H1 (cell line): ENCODE measurements at regions not wholly inside any gene's neighbourhood (a gene's known extent, or its start where the extent isn't known, plus 50 kb on each side); places are given as distances from the start of the nearest gene placed in this dataset.

Experiments used
- CTCF ChIA-PET: fragments of 300-600 bp; sonication (Branson Sonifier 250); formaldehyde crosslinking; loops from one replicate; lab custom pipeline; 2021; ENCODE audit not compliant: partially characterized antibody; lab: Charles Lee
- POLR2A ChIA-PET: fragments of 300-600 bp; sonication (Branson Sonifier 250); formaldehyde crosslinking; loops from one replicate; lab custom pipeline; 2021; ENCODE audit warnings: inconsistent platforms; ENCODE audit not compliant: partially characterized antibody; lab: Charles Lee
- DNase-seq, 2 experiments: peaks; one replicate each; pipeline versions ENCODE4 v3.0.0 to v3.0.0-alpha.2; 2010 to 2022; ENCODE audit warnings: low spot score in 2 of 2, low read depth in 1 of 2, mixed read lengths in 1 of 2
- FAIRE-seq: peaks from 2 replicates; lab custom pipeline; 2011; peaks lifted over from hg19 to GRCh38; lab: Jason Lieb, UNC
- H2AFZ ChIP-seq: 2 replicates; pipeline ENCODE4 v1.8.1; 2012; ENCODE audit warnings: low read length, inconsistent platforms
- H2AK5ac ChIP-seq: 2 replicates; pipeline ENCODE4 v1.6.1; 2013; ENCODE audit warnings: low read depth, low read length
- H2BK120ac ChIP-seq: replicated peaks from 2 replicates; pipeline ENCODE3; 2013; ENCODE audit warnings: low read depth, low read length, inconsistent platforms
- H2BK12ac ChIP-seq: 2 replicates; pipeline ENCODE4 v1.6.1; 2013; ENCODE audit warnings: low read depth, low read length
- H2BK15ac ChIP-seq: 2 replicates; pipeline ENCODE4 v1.6.1; 2013; ENCODE audit warnings: low read length
- H2BK20ac ChIP-seq: 2 replicates; pipeline ENCODE4 v1.6.1; 2013; ENCODE audit warnings: low read length
- H2BK5ac ChIP-seq: 2 replicates; pipeline ENCODE4 v1.6.1; 2013; ENCODE audit warnings: low read depth, low read length
- H3K14ac ChIP-seq: 2 replicates; pipeline ENCODE4 v1.6.1; 2013; ENCODE audit warnings: inconsistent platforms; ENCODE audit not compliant: insufficient read length
- H3K18ac ChIP-seq: 2 replicates; pipeline ENCODE4 v1.6.1; 2013; ENCODE audit warnings: low read length; ENCODE audit errors: extremely low read depth
- H3K23ac ChIP-seq: 2 replicates; pipeline ENCODE4 v1.6.1; 2013; ENCODE audit warnings: inconsistent platforms; ENCODE audit not compliant: insufficient read length
- H3K23me2 ChIP-seq: 2 replicates; pipeline ENCODE4 v1.6.1; 2013; ENCODE audit warnings: low read depth, low read length
- H3K27ac ChIP-seq: 2 replicates; pipeline ENCODE4 v1.6.1; 2011; ENCODE audit warnings: low read depth, low read length, inconsistent platforms
- H3K27me3 ChIP-seq, 4 experiments: replicated peaks in 1 of 4; 1 replicate in 1 of 4; 2 replicates in 3 of 4; pipeline versions ENCODE4 v1.6.1 to v1.8.1; 2011 to 2013; ENCODE audit warnings: low read length in 3 of 4, mild to moderate bottlenecking in 3 of 4, inconsistent platforms in 2 of 4, mixed read lengths in 2 of 4, moderate library complexity in 1 of 4; ENCODE audit not compliant: control insufficient read depth in 3 of 4, insufficient read depth in 3 of 4; ENCODE audit errors: extremely low read depth in 1 of 4
- H3K36me3 ChIP-seq, 4 experiments: 2 replicates each; pipeline versions ENCODE4 v1.6.1 to v1.8.1; 2011 to 2013; ENCODE audit warnings: mild to moderate bottlenecking in 4 of 4, low read length in 3 of 4, moderate library complexity in 2 of 4, control low read depth in 1 of 4, inconsistent platforms in 1 of 4; ENCODE audit not compliant: insufficient read depth in 4 of 4, control insufficient read depth in 2 of 4
- H3K4ac ChIP-seq: replicated peaks from 2 replicates; pipeline ENCODE3; 2013; ENCODE audit warnings: low read length, low read depth, mixed read lengths, inconsistent platforms; ENCODE audit not compliant: insufficient read length
- H3K4me1 ChIP-seq, 4 experiments: replicated peaks in 1 of 4; 1 replicate in 1 of 4; 2 replicates in 3 of 4; pipeline versions ENCODE4 v1.6.1 to v1.8.1; 2011 to 2013; ENCODE audit warnings: low read length in 3 of 4, inconsistent platforms in 2 of 4, mixed read lengths in 1 of 4; ENCODE audit not compliant: insufficient read depth in 4 of 4, control insufficient read depth in 3 of 4
- H3K4me2 ChIP-seq, 2 experiments: 2 replicates each; pipeline versions ENCODE4 v1.6.1 to v1.8.1; 2011 to 2013; ENCODE audit warnings: low read depth in 2 of 2, low read length in 2 of 2, control low read depth in 1 of 2, inconsistent platforms in 1 of 2, mild to moderate bottlenecking in 1 of 2; ENCODE audit not compliant: insufficient read depth in 1 of 2
- H3K4me3 ChIP-seq, 4 experiments: fragments of 200-600, 300-600 bp in 1 of 4; sonication (generic), shearing (Covaris generic), sonication (Bioruptor Twin) in 1 of 4; 2 replicates each; pipeline versions ENCODE4 v1.5.1 to v1.8.1; 2011 to 2016; ENCODE audit warnings: low read length in 4 of 4, low read depth in 3 of 4, control low read depth in 2 of 4, inconsistent platforms in 2 of 4, mild to moderate bottlenecking in 2 of 4, mixed read lengths in 1 of 4, moderate library complexity in 1 of 4; ENCODE audit not compliant: insufficient read depth in 2 of 4; ENCODE audit errors: extremely low read depth in 1 of 4
- H3K56ac ChIP-seq: replicated peaks from 2 replicates; pipeline ENCODE3; 2013; ENCODE audit warnings: low read depth, mild to moderate bottlenecking, mixed read lengths, low read length, inconsistent platforms; ENCODE audit not compliant: insufficient read length
- H3K79me1 ChIP-seq: 2 replicates; pipeline ENCODE4 v1.6.1; 2013; ENCODE audit warnings: low read depth, low read length, control low read depth
- H3K79me2 ChIP-seq, 2 experiments: 2 replicates each; pipeline versions ENCODE4 v1.6.1 to v1.8.1; 2012 to 2013; ENCODE audit warnings: low read length in 2 of 2, mild to moderate bottlenecking in 2 of 2, inconsistent platforms in 1 of 2; ENCODE audit not compliant: insufficient read depth in 2 of 2, control insufficient read depth in 1 of 2
- H3K9ac ChIP-seq, 4 experiments: replicated peaks in 1 of 4; 1 replicate in 1 of 4; 2 replicates in 3 of 4; pipeline versions ENCODE4 v1.6.1 to v1.8.1; 2011 to 2013; ENCODE audit warnings: low read depth in 3 of 4, low read length in 3 of 4, control low read depth in 2 of 4, mild to moderate bottlenecking in 2 of 4, moderate library complexity in 2 of 4, inconsistent platforms in 1 of 4; ENCODE audit errors: extremely low read depth in 1 of 4
- H3K9me3 ChIP-seq, 2 experiments: 2 replicates each; pipeline versions ENCODE4 v1.6.1 to v1.8.1; 2012 to 2013; ENCODE audit warnings: mild to moderate bottlenecking in 2 of 2, moderate library complexity in 2 of 2, control low read depth in 1 of 2, inconsistent platforms in 1 of 2, low read depth in 1 of 2, low read length in 1 of 2, mixed read lengths in 1 of 2; ENCODE audit not compliant: insufficient read depth in 2 of 2
- H4K20me1 ChIP-seq, 2 experiments: replicated peaks in 1 of 2; 2 replicates each; pipeline versions ENCODE3 to v1.8.1; 2011 to 2013; ENCODE audit warnings: inconsistent platforms in 2 of 2, low read length in 2 of 2, mild to moderate bottlenecking in 1 of 2; ENCODE audit not compliant: insufficient read depth in 2 of 2, control insufficient read depth in 1 of 2
- H4K5ac ChIP-seq: 2 replicates; pipeline ENCODE4 v1.6.1; 2013; ENCODE audit warnings: low read length, low read depth, mixed read lengths, inconsistent platforms; ENCODE audit not compliant: insufficient read length
- H4K8ac ChIP-seq: 2 replicates; pipeline ENCODE4 v1.8.0; 2013; ENCODE audit warnings: mild to moderate bottlenecking, moderate library complexity, low read length, inconsistent platforms; ENCODE audit not compliant: insufficient read depth; ENCODE audit errors: extremely low read depth
- H4K91ac ChIP-seq: replicated peaks from 2 replicates; pipeline ENCODE3; 2013; ENCODE audit warnings: low read length, mixed read lengths, inconsistent platforms; ENCODE audit not compliant: insufficient read length
- ATF2 ChIP-seq: IDR thresholded peaks from 2 replicates; pipeline ENCODE4 v1.6.1; 2012; ENCODE audit warnings: low read length, inconsistent platforms
- BCL11A ChIP-seq, 2 experiments: IDR thresholded peaks; one replicate each; pipeline ENCODE4 v1.6.1; 2011; ENCODE audit warnings: low read depth in 2 of 2, low read length in 2 of 2, mild to moderate bottlenecking in 2 of 2
- POLR2AphosphoS5 ChIP-seq: IDR thresholded peaks from 2 replicates; pipeline ENCODE4 v1.6.1; 2011; ENCODE audit warnings: low read depth, low read length
- SIX5 ChIP-seq: IDR thresholded peaks from 2 replicates; pipeline ENCODE4 v1.6.1; 2011; ENCODE audit warnings: mild to moderate bottlenecking, low read depth, low read length
- SUZ12 ChIP-seq: fragments of 200-600 bp; sonication (generic); IDR thresholded peaks from 2 replicates; pipeline ENCODE4 v1.6.1; 2012; ENCODE audit warnings: mild to moderate bottlenecking, inconsistent platforms, low read length, moderate library complexity, mixed read lengths
- WGBS, 2 experiments: shearing (Covaris generic) in 1 of 2; methylation state at CpG; one replicate each; pipeline versions ENCODE4 v1.1.6 to v1.1.7; 2013 to 2015; ENCODE audit warnings: low lambda C conversion rate in 2 of 2, mixed read lengths in 2 of 2, inconsistent platforms in 1 of 2, low coverage in 1 of 2, missing lambda C conversion rate in 1 of 2; ENCODE audit not compliant: insufficient replicate concordance in 2 of 2, insufficient coverage in 1 of 2, insufficient read length in 1 of 2; ENCODE audit errors: extremely low coverage in 1 of 2, missing lambda C conversion rate in 1 of 2; 5-methylcytosine and 5-hydroxymethylcytosine counted together

GRCh38 chr2:126059379-126059778 lies 596.6 kb upstream of the GYPC start:
- H2BK12ac ChIP-seq = no peak overlapping the region; the same call in 1 of the 2 replicates
- no peak overlapping the region for H3K4me3 ChIP-seq
- no peaks in the 10 kb centered on the region for H3K79me2 ChIP-seq
- no peak overlapping the region for H4K91ac ChIP-seq
- H4K20me1 ChIP-seq = no peaks in the 10 kb centered on the region
- H3K18ac ChIP-seq = 0 out of 2 replicates have a peak overlapping the region, but pooled peaks have one; percentile 24
- peaks cover 0 to 3% (median 1%) of the 10 kb centered on the region in 4 experiments; a peak in 2 of 7 replicates for H3K4me1 ChIP-seq
- H2BK15ac ChIP-seq = no peak overlapping the region
- H3K9me3 ChIP-seq = peaks cover 3 to 8% of the 10 kb centered on the region in 2 experiments; a peak in 3 of 4 replicates
- POLR2A ChIA-PET = no interaction called here
- H3K23ac ChIP-seq = no peak overlapping the region
- H2BK120ac ChIP-seq = no peak overlapping the region
- H2AK5ac ChIP-seq = no peak overlapping the region
- no peak overlapping the region for H3K14ac ChIP-seq
- TF ChIP-seq BCL11A (IDR thresholded peaks at IDR 0.05; ENCODE audit: low read depth in 2 of 2, low read length in 2 of 2) = no peak
- TF ChIP-seq SIX5 = no peak
- no peak for TF ChIP-seq POLR2AphosphoS5
- no peak for TF ChIP-seq SUZ12
- no peak for TF ChIP-seq ATF2
- no peak overlapping the region for H3K56ac ChIP-seq
- no peak overlapping the region for H3K4ac ChIP-seq
- H3K27me3 ChIP-seq = no peaks in the 10 kb centered on the region
- H3K36me3 ChIP-seq = no peaks in the 10 kb centered on the region
- 86% methylated on average over 2 of the region's 2 CpGs; no CpG with 5 or more reads in 1 of the 2 experiments for WGBS, 2 experiments
- CTCF ChIA-PET = interaction anchor here (0.8 to 1.0 kb wide), 2 partner anchors 31 to 314 kb away, joined by 3 to 5 read pairs; no protein-coding TSS in a partner anchor
- 0 out of 2 replicates have a peak overlapping the region, but pooled peaks have one; percentile 39 for H3K27ac ChIP-seq
- H4K5ac ChIP-seq = no peak overlapping the region
- H3K23me2 ChIP-seq = no peaks in the 10 kb centered on the region
- H3K9ac ChIP-seq = no peak overlapping the region
- FAIRE-seq = no peak
- peak overlapping the region; percentile 95 for H2AFZ ChIP-seq
- no peak overlapping the region for H2BK5ac ChIP-seq
- H3K4me2 ChIP-seq = no peak overlapping the region
- DNase-seq = no peak
- H3K79me1 ChIP-seq = no peaks in the 10 kb centered on the region
- no peak overlapping the region for H4K8ac ChIP-seq
- no peak overlapping the region for H2BK20ac ChIP-seq
